Fibroblast of skin of back (primary cell): ENCODE measurements at regions not wholly inside any gene's neighbourhood (a gene's known extent, or its start where the extent isn't known, plus 50 kb on each side); places are given as distances from the start of the nearest gene placed in this dataset.
A peak's percentile ranks its signal among the peaks of the same experiment; 100 is the strongest.

Experiments
- DNase-seq: peaks from one replicate; pipeline ENCODE4 v3.0.0-alpha.2; 2013

DNA sequence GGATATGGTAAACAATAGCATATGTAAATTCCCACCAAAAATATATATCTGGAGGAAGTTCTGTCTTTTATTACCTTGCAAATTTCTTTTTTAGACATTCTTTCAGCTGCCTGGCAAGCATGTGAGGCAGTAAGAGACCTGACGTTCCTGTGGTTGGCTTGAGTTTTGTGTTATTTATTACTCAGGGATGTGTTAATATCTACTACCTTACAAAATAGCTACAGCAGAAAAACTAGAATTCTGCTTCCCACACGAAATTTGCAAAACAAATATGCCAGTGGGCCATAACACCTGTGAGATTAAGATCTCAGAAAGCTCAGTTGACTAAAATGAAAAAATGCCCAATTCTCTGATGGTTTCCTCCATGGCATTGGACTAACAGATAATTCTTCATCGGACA, 274.2 kb downstream of the TMEM167A start:
- DNase-seq: no peak

DNA sequence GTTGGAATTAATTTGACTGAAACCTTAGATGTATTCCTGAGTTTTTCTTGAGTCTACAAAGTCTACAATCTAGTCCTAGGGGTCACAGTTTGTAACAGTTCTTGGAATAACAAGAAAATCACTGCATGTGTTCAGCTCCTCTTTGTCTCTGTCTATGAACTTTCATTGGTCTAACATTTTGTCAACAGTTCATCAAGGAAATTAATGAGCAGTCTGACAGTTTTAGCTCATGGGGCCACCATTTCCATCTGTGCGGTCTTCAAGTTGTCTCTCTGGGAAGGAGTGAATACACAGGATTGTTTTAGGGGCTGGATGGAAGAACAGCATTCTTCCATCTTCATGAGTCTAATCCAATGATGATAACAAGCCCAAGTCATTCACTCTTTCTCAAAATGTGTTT, 276.4 kb downstream of the TMEM167A start:
- DNase-seq: no peak

DNA sequence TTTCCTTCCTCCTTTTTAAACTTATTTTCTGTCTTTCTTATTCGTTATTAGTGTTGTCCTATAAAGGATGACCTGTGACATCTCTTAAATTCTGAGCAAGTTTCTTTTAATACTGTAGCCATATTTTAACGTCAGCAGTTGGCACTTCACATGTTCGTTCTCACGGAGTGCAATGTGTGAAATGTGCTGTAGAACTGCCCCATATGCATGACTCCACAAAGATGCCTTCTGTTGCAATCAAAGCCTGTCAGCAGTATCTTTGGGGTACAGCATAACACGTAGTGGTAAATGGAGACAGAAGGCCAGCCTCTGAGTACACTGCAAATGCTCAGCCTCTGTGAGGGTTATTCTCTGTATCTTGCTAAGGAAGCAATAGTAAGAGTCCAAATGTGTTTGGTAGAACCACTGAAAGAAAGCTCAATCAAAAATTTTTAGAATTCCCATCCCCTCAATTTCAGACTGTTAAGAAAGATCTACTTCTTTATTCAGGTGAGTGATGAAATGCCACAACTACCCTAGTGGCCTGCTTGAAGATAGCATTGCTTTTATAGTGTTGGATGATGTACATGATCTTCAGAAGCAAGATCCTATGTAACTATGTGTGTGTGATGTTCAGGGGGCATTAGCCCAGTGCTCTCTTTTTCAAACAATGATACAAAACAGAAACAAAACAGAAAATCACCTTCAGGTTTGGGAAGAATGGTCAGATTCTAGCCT, 277.7 kb downstream of the TMEM167A start:
- DNase-seq: peak; percentile 30

DNA sequence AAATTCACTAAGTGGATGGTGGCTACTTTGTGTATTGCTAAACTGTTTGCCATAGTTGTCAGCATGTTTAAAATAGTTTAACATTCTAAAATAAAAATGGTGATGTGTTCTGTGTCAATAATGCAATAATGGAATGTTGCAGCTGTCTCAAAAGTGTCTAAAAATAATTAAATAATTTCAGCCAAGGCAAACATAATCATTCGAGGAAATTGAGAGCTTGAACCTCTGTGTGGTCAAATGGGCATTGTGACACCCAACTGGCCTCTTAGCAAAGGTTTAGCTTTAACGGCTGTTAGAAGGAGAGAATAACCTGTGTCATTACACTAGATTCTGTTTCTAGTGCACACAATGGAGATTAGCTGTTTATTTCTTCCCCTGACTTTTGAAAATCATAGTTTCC, 278.5 kb downstream of the TMEM167A start:
- DNase-seq: no peak

DNA sequence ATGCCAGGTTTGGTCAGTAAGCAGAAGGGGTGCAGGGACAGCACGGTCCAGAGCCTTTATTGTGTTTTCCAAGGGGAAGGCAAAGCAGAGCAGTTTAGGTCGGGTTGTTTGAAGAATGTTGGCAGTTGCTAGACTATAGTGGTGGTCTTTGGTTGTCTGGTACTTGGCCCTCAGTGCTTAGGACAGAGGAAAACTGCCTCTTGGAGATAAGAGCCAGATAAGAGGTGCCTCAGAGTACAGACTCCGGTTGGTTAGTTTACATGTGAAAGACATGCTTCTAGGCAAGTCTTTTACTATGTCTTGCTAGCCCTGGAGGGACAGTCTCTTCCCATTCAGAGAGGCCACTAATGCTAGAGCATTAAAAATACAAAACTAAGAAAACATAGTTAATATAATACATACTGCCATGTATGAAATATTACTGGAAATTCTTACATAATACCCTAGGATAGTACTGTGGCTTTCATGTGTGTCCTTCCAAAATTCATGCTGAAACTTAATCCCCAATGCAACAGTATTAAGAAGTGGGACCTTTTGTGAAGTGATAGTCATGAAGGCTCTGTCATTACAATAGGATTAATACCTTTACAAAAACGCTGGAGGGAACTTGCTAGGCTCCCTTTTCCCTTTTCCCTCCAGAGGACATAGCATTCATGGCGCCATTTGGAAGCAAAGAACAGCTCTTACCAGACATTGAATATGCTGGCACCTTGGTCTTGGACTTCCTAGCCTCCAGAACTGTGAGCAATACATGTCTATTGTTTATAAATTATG, 280.4 kb downstream of the TMEM167A start:
- no peak for DNase-seq

DNA sequence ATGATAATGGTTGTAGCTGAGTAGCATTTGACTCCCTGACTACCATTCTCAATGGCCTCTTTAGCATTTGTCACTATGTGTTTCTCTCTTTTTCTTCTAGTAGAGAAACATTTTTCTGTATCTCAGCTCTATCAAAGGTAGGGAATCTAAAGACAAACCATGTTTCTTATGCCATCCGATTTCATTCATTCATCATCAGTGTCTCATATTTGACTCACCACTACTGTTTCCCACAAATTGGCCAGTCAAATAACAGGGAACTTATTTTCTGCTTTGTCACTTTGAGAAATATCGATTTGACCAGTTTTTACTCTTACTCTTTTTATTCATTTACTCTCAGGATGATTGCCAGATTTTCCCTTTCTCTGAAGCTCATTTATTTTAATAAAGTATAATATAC, 282.3 kb downstream of the TMEM167A start:
- DNase-seq: no peak

DNA sequence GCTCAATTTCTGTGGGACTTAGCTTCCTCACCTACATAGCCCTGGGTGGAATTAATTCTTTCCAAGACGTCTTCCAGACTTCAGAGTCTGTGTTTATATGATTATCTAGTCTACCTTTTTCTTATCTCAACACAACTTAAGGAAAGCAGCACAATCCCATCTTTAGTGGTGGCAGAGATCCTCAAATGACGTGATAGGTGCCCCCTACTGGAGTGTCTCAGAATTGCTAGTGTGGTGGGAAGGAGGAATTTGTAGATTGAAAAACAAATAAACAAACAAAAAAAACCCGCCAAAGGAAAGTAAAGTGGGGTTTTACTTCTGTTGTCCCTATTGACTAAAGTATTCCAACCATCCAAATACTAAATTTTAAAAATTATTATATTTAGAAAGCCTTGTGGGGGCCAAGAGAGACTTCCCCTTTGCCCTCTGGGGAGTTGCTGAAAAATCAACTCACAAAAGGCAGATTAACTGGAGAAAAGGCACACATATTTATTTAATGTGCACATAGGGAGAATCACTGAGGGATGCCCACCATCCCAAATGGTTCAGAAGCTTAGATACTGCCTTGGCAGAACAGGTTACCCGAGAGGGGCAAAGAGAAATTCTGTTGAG, 283.3 kb downstream of the TMEM167A start:
- peak; percentile 33 for DNase-seq

DNA sequence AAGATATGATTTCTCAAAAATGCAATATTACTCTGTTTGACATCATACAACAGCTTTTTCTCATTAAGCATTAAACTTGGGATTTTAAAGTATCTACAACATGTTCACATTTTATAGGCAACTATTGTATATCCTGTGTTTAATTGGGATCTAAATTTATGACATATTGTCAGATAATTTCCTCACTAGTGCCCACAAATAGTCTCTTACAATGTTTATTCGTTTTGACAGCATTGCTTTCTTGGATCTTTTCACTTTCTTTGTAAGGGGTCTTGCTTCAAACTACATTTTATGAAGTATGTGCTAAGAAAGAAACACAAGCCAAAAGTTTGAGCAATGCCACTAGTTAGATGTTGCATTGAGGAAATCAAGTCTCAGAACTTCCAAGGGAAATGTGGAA, 285.1 kb downstream of the TMEM167A start:
- DNase-seq: no peak

DNA sequence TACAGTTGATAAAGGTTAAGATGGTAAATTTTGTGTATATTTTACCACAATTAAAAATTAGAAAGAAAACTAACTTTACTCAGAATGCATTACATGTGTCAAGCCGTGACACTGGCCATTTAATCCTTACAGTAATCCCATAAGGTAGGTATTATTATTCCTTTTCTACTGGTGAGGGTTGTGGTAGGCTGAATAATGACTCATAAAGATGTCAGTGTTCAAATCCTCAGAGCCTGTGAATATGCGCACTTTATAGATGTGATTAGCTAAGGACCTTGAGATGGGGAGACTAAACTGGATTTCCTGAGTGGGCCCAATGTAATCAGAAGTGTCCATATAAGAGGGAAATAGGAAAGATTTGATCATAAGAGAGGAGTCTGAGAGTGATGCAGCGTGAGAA, 288.1 kb downstream of the TMEM167A start:
- no peak for DNase-seq

DNA sequence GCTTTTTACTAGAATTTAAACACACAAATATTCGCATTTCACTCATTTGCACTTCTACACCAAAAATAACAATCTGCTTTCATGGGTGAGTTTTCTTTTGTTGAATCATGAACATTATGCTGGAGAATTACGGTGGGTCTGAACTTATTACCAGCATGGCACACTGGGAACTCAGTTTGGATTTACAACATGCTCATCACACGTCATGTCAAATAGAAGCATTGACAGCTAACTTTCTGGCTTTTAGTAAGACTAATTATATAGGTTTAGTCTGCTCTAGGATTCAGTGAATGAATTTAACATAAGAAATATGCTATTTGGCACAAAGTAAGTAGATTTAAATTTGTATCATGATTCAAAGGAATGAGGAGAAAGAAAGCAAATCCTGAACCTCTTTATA, 290.4 kb downstream of the TMEM167A start:
- DNase-seq: no peak

DNA sequence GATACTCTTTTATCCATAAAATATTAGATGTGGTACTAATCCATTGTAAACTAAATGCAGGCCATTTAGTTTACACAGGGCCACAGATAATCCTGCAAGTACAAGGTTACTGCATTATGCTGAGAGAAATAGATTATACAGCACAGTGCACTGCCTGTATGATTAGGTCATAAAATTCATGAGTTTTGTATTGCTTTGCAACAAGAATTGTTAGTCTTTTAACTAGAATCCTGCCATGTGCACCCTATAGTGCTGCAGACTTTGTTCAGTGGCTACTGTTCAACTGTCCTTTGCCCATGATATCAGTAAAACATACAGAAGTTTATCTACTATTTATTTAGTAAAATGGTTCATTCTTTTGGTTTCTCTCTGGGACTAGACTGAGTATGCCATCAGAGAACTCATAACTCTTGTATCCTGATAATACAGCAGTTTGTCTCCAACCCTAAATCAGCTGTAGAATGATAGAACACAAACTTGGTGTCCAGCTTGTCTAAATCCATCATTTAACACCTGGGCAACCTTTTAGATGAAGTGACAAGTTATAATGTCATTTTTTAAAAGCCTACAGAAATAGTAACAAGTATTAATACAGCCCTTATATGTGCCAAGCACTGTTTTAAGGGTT, 291.2 kb downstream of the TMEM167A start:
- DNase-seq: no peak

DNA sequence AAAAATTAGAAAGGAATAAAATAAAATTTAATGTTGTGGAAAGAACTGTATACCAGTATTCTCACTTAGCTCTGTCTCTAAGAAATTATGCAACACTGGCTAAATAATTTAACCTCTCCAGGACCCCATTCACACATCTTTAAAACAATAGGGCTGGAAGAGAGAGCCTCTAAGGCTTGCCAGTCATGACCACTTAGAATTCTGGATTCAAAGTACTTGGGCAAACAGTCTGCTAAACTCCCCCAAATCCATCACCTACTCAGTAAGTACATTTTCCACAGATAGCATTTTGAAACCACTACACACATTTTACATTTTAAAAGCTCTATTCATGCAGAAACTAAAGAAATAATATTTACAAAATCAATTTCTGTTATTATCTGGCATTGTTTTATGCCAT, 291.7 kb downstream of the TMEM167A start:
- no peak for DNase-seq

DNA sequence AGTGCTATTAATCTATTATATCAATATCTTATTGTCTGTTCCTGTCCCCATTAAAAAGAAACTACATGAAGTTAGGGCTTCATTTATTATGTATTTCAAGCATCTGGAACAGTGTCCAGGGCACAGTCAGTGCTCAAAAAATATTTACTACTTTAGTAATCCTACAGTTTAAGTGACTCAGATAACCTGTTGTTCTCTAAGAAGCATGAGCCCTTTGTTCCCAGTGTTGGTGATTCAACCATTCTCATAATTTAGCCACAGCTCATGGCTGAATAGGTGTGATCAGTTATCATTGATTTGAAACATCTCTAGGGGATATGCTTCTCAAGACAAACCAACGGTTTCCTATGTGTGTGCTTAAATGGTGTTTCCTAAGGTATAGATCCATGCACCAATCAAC, 292.7 kb downstream of the TMEM167A start:
- no peak for DNase-seq

DNA sequence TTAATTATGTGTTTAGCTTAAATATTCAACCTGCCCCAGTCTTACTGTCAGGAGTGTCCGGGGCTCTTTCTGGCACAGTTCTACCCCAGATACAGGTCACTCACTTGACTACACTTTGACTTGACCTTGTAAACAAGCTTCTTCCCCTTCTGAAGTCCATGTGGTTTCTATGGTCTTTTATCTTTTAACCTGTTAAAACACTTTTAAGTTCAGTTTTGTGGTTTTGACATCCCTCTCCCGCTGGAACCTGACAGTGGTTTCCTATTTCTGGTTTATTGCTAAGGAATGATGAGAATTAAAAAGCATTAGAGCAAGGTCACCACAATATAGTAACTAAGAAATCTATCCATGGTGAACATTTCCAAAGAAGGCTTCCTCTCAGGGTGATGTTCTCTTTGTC, 300.1 kb downstream of the TMEM167A start:
- DNase-seq: no peak

DNA sequence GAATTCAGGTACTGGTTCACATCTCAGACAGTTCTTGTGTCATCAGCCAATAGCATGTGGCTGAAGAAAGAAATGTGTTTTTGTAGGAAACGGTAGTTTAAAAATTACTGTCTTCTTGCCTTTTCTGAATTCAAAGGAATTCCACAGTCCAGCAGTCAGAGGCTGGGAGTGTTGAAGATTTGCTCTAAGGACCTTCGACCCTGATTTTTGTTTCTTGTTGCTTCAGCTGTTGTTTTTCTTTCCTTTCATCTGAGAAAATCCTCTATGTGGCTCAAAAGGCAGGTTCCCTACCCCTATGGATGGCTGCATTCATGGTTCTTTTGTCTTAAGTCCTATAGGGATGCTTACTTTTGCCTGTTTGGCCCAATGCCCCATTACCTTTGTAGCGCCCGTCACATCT, 304.9 kb downstream of the TMEM167A start:
- no peak for DNase-seq

DNA sequence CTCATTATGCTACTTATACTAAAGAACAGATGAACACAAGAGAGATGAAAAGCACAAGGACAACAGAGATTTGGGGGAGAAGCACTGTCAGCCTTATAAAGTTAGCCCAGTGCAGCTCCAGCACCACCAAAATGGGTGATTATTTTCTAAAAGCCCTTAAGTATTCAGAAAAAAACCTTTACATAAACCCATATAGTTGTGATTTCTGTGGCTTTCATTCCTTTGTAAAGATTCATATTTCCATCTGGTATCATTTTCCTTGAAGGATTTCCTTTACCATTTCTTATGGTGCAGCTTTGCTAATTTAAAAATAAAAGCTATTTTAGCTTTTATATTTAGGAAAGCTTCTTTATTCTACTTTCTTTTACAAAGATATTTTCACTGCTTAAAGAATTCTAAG, 311.0 kb downstream of the TMEM167A start:
- peak; percentile 55 for DNase-seq

DNA sequence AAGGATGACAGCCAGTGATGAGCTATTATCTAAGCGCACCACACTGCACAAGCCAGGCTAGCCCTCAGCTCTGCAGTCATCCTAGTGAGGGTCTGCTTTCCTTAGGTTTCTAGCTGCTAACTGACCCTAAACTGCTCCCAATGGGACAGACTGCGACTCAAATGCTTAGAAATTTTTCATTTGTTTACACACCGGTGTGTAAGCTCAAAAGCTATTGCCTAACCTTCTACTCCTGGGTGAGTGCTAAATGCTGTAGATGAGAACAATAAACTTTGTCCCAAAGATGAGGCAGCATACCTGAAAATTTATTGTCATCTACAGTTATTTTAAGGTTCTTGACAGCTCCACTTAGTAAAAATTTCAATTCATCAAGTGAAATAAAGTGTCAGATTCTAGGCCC, 311.4 kb downstream of the TMEM167A start:
- peak; percentile 30 for DNase-seq

DNA sequence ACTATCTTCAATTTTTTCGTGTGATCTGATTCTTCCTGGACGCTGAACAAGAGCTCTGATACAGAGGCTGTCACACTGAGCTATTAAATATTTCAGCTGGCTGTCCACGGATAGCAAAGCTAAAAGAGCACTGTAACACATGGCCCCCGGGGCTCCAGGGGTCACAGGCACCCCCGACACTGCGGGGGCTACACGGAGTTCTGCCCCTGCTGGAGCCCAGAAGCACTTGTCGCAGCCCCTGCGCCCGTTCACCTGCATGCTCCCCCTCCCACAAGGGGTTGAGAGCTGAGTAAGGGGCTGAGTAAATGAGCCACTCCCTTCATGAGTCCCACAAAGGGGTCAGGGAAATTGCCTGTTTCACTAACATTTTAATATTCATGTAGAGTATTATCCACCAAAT, 316.3 kb downstream of the TMEM167A start:
- DNase-seq: no peak

DNA sequence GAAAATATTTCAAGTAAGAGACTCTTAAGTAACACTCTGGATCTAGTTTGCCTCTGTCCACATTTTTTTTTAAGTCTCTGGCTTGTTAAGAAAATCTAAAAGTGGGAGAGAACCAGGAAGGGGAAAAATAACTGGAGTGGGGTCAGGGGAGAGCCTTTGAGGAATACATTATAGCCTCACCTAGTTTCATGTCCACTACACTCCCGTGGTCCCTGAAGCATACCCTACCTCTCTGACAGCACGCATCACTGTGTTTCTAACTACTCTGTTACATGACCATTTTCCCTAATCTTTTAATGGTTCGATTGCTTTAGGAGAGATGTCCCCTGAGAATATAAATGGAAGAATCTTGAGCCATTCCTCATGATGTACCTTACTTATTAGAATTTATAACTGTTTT, 318.3 kb downstream of the TMEM167A start:
- no peak for DNase-seq

DNA sequence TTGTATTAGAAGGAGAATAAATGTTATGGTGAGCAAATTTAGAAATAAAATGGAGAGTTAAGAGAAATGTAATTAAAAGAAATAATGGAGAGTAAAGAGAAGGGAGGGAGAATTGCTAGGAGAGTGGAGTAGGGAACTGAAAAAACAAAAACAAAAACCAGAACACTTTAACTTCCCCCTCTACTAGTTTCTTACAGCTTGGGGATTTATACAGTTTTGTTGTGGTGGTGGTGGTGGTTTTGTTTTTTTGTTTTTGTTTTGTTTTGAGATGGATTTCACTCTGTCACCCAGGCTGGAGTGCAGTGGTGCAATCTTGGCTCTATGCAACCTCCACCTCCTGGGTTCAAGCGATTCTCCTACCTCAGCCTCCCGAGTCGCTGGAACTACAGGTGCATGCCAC, 322.4 kb downstream of the TMEM167A start:
- DNase-seq: no peak

DNA sequence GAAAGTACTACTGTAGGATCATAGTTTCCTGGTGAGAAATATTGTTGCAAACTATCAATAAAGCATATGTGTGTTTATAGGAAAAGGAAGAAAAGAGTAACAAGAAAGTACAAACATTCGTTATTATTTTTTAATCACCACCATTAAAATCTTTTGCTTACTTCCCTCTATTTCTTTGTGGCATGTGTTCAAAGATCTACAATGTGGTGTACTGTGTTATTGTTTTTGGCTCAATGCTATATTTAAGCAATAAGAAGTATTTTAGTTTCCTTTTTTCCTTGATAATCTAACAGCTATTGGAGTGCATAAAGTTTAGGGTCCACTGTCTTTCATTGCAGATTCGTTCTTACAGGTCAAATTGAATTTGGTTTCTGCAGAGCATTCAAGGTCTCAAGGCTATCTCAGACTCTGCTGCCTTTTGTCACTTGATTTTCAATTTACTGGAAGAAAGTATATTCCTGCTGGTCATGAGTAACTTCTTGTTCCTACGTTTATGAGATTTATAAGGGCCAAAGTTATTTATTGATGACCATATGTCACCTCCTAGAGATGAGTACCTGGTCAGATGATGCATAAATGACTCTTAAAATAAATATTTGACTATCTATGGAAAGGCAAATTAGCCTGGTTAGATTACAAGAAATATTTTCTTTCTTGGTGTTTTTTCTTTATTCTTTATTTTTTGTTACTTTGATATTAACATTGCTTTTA, 323.0 kb downstream of the TMEM167A start:
- DNase-seq: no peak

DNA sequence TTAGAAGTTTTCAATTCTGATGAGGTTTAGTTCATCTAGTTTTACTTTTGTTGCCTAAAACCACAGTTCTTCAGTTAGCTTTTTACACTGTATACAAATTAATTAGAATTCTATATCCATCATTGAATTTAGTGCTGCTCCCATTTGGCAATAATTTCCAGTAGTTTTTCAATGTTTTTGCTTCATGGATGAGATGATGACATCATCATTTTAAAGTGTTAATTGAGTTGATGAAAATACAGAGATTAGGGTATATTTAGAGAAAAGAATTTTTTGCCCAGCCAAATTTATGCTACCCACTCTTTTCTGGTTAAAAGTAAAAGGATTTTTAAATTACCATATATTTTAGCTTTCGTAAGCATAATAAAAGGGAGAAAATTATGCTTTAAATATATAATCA, 323.8 kb downstream of the TMEM167A start:
- DNase-seq: no peak

DNA sequence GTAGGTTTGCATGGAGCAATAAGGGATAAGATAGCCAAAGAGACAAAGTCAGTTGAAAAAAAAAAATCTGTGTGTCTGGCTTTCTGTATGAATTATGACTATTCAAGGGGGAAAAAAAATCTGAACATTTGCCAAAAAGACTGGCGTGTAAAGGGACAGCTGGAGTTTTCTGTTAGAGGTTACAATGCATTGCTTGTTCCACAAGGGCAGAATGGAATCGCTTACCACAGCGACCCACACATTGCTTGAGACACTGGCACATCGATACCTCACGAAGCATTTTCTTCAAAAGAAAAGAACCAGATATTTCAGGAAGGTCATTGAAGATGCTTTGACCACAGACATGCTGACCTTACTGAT, 327.8 kb downstream of the TMEM167A start:
- DNase-seq: peak; percentile 61
